ENCODE measurements at regions not wholly inside any gene's neighbourhood (a gene's known extent, or its start where the extent isn't known, plus 50 kb on each side); places are given as distances from the start of the nearest gene placed in this dataset.

- no peaks in the 10 kb centered on the region for H3K4me1 ChIP-seq (ENCODE audit: insufficient read depth, low read length, poor library complexity, severe bottlenecking)
- H3K4me3 ChIP-seq (ENCODE audit: low read depth, low read length, poor library complexity, severe bottlenecking): no peak overlapping the region
- ChIA-PET POLR2A (ENCODE audit: low non-redundant PET) (no interaction called here), CTCF (no interaction called here)
- intact Hi-C loops (cut with micrococcal nuclease; ENCODE audit: unreplicated experiment): no loop called here
- DNase-seq (ENCODE audit: low spot score): no peak
- BruUV-seq (replicated peaks): no TSS peak
- H3K36me3 ChIP-seq (ENCODE audit: insufficient read depth, low read length, poor library complexity, severe bottlenecking): no peaks in the 10 kb centered on the region
- H3K9me3 ChIP-seq (ENCODE audit: low read depth, low read length, poor library complexity, severe bottlenecking): no peaks in the 10 kb centered on the region
- TF ChIP-seq CTCF (conservative IDR thresholded peaks at IDR 0.05; ENCODE audit: low read depth, low read length): no peak
- TF ChIP-seq EZH2 (IDR thresholded peaks at IDR 0.05; ENCODE audit: borderline replicate concordance, low read depth, low read length, poor library complexity, severe bottlenecking): no peak
- H3K27ac ChIP-seq (ENCODE audit: low read depth, low read length, poor library complexity, severe bottlenecking): no peak overlapping the region
- H3K27me3 ChIP-seq (replicated peaks; ENCODE audit: insufficient read depth, low read depth, low read length, poor library complexity): no peaks in the 10 kb centered on the region
Measured at GRCh38 chr4:19380600-19380999, 871.1 kb upstream of the SLIT2 start.

- ChIA-PET POLR2A (ENCODE audit: low non-redundant PET) (no interaction called here), CTCF (no interaction called here)
- no TSS peak for BruUV-seq (replicated peaks)
- DNase-seq (ENCODE audit: low spot score): no peak
- H3K9me3 ChIP-seq (ENCODE audit: low read depth, low read length, poor library complexity, severe bottlenecking): no peaks in the 10 kb centered on the region
- no peak overlapping the region for H3K27ac ChIP-seq (ENCODE audit: low read depth, low read length, poor library complexity, severe bottlenecking)
- TF ChIP-seq EZH2 (IDR thresholded peaks at IDR 0.05; ENCODE audit: borderline replicate concordance, low read depth, low read length, poor library complexity, severe bottlenecking): no peak
- TF ChIP-seq CTCF (conservative IDR thresholded peaks at IDR 0.05; ENCODE audit: low read depth, low read length): no peak
- intact Hi-C loops (cut with micrococcal nuclease; ENCODE audit: unreplicated experiment): no loop called here
- no peak overlapping the region for H3K4me3 ChIP-seq (ENCODE audit: low read depth, low read length, poor library complexity, severe bottlenecking)
- H3K27me3 ChIP-seq (replicated peaks; ENCODE audit: insufficient read depth, low read depth, low read length, poor library complexity): no peaks in the 10 kb centered on the region
- H3K4me1 ChIP-seq (ENCODE audit: insufficient read depth, low read length, poor library complexity, severe bottlenecking): no peaks in the 10 kb centered on the region
- no peaks in the 10 kb centered on the region for H3K36me3 ChIP-seq (ENCODE audit: insufficient read depth, low read length, poor library complexity, severe bottlenecking)
Measured at GRCh38 chr4:19379191-19379708, 872.5 kb upstream of the SLIT2 start.

GRCh38 chr4:19375931-19376330, 875.8 kb upstream of the SLIT2 start:
- no peak overlapping the region for H3K27ac ChIP-seq (ENCODE audit: low read depth, low read length, poor library complexity, severe bottlenecking)
- no peaks in the 10 kb centered on the region for H3K27me3 ChIP-seq (replicated peaks; ENCODE audit: insufficient read depth, low read depth, low read length, poor library complexity)
- no peaks in the 10 kb centered on the region for H3K9me3 ChIP-seq (ENCODE audit: low read depth, low read length, poor library complexity, severe bottlenecking)
- BruUV-seq (replicated peaks): no TSS peak
- no peaks in the 10 kb centered on the region for H3K36me3 ChIP-seq (ENCODE audit: insufficient read depth, low read length, poor library complexity, severe bottlenecking)
- intact Hi-C loops (cut with micrococcal nuclease; ENCODE audit: unreplicated experiment): no loop called here
- no peaks in the 10 kb centered on the region for H3K4me1 ChIP-seq (ENCODE audit: insufficient read depth, low read length, poor library complexity, severe bottlenecking)
- no peak for TF ChIP-seq EZH2 (IDR thresholded peaks at IDR 0.05; ENCODE audit: borderline replicate concordance, low read depth, low read length, poor library complexity, severe bottlenecking)
- no peak for TF ChIP-seq CTCF (conservative IDR thresholded peaks at IDR 0.05; ENCODE audit: low read depth, low read length)
- POLR2A ChIA-PET (ENCODE audit: low non-redundant PET): no interaction called here
- H3K4me3 ChIP-seq (ENCODE audit: low read depth, low read length, poor library complexity, severe bottlenecking): no peak overlapping the region
- CTCF ChIA-PET: no interaction called here
- no peak for DNase-seq (ENCODE audit: low spot score)
